HG02884 (cell line): ENCODE measurements at regions not wholly inside any gene's neighbourhood (a gene's known extent, or its start where the extent isn't known, plus 50 kb on each side); places are given as distances from the start of the nearest gene placed in this dataset.

Experiments
- ATAC-seq: cut with Tn5 transposase; IDR thresholded peaks from one replicate; pipeline ENCODE4 v1.9.1; 2021; ENCODE audit warnings: mild to moderate bottlenecking, moderate library complexity; ENCODE audit not compliant: unreplicated experiment

DNA sequence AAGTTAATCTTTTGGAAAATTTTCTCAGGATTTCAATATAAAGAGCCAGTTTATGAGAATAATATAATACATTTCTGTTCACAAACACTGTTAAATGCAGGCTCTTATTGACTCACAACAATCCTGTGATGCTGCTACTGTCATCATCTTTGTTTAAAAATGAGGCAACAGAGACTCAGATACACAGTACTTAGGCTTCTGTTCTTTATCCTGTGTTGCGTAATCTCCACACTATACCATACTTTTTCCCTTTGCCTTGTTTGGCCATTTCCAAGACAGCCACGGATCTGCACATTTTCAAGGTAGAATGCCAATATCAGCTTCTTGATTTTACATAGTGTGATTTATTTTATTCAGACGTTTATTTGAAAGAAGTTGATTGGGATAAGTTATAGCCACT, 699.0 kb upstream of the CITED2 start:
- no peak for ATAC-seq

DNA sequence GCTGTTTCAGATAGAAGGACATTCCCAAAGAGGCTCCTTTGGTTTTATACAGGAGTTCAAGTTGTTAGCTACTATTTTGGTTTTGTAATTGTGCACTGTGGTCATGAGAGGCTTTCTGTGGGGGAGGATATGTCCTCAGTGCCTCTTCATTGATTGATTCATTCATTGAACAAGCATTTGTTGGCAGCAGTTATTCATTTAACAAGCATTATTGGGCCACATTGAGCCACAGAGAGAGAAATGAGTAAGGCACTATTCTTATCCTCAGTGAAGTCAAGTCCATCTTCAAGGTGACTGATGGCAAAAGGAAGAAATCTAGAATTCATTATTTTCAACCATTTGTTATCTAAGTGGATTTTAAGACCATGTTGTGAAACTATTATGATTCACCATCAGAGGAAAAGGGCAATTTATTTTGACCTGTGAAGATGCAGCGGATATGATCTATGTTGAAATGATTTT, 697.2 kb upstream of the CITED2 start:
- no peak for ATAC-seq

GRCh38 chr6:140070846-140071473, 696.5 kb upstream of the CITED2 start:
- no peak for ATAC-seq

GRCh38 chr6:140069576-140069975, 695.1 kb upstream of the CITED2 start:
- no peak for ATAC-seq

DNA sequence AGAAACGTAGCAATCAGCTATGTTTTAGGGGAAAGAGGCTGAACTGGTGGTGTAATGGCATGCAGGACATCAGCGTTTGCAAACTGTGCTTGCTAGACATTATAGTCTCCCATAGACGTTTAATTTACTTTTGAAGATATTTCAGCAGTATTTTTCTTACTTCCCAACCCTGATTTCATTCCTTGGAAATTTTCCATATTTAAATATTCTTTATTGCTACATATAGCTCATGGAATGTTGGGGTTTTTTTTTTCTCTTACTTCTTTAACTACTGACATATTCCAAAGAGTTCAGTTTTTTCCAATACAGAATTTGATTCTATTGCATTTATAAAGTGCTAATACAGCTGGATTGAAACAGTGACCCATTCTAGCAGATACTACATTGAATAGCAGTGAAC, 694.4 kb upstream of the CITED2 start:
- no peak for ATAC-seq

DNA sequence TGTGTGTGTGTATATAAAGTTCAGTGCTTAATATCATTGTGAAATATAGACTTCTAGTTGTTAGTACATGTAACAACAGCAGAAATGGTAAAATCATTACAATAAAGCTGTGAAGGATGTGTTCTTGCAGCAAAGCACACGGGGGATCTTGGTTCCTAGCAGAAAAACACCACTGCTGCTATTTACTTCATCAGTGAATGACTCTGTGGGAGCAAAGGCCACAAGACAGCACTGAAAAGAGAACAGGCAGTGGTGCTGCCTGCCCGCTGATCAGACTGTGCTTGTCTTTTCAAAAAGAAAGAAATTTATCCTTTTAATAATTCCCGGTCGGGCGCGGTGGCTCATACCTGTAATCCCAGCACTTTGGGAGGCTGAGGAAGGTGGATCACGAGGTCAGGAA, 689.9 kb upstream of the CITED2 start:
- ATAC-seq, result no peak

GRCh38 chr6:140063021-140063399, 688.6 kb upstream of the CITED2 start:
- no peak for ATAC-seq

- ATAC-seq, result no peak
These were observed 687.9 kb upstream of the CITED2 start for GRCh38 chr6:140062043-140063020.

- ATAC-seq, result no peak
These were observed 686.9 kb upstream of the CITED2 start for GRCh38 chr6:140061110-140062042.

DNA sequence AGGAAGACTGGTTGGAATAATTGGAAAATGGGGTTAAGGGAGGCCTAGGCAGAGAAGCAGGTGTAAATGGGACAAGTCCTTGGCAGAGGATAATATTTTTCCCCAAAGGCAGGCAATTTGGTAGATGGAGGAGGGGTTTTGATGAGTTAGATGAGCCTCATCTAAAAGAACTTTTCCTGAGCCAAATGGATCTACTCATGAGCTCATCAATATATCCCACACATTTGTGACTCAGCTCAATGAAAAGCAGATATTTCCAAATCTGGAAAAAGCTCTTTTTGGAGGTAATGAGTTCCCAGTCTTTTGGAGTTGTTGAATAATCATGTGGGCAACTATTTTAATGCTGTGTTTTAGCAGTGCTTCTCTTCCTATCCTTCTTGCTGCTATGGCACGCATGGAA, 685.5 kb upstream of the CITED2 start:
- no peak for ATAC-seq

DNA sequence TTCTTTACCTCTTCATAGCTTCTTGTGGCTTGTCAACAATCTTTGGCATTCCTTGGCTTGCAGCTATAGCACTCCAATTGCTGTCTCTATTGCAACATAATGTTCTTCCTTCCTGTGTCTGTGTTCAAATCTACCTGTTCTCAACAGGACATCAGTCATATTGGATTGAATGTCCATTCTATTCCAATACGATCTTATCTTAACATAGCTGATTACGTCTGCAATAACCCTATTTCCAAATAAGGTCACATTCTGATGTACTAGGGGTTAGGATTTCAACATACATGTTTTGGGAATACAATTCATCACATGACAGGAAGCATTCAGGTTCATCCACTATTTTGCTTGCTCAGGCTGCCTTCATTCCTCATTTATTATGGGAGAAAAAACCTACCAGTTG, 684.4 kb upstream of the CITED2 start:
- no peak for ATAC-seq

- ATAC-seq, result no peak
These were observed 678.6 kb upstream of the CITED2 start for GRCh38 chr6:140052736-140053729.

DNA sequence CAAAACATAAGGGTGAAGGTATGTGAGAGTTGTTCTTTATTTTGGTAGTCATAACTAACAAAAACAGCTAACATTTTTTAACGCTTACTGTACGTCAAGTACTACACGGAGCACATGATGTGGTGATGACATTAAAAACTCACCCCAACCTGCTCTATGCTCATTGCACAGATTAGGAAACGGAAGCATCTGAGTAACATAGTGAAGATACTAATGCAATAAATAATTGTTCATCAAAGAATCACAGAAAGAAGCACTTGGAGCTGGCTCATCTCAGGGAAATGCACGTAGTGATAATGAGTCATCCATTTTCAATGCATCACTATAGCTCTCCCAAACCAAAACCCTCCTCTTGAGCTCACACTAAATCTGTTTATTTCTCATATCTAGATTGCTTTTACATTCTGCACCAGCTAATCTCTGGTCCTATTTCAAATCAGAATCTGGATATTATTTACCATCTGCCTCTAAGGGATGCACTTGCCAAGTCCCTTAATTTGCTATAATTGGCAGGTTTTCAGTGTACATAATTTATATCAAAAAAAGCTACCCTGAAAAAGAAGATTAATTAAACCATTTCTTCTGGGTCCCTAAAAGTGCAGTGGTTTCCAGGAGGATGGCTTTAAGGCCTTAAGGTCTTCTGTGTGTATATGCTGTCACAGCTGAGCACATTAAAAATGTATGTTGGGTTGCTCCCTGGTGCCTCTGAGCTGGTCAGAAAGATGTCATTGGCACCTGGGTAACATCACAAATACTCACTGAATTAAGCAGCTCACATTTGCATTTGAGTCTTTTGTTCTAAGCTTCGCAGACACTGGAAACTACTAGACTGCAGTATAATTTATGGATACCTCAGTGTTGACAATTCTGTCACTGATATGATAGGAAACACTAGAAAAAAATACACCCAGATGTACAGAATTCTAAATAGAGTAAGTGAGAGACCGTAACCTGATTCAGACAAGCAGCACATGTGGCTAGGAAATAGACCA, 677.4 kb upstream of the CITED2 start:
- ATAC-seq, result no peak

GRCh38 chr6:140050101-140050995, 675.9 kb upstream of the CITED2 start:
- no peak for ATAC-seq

GRCh38 chr6:140049251-140049650, 674.8 kb upstream of the CITED2 start:
- ATAC-seq, result no peak

DNA sequence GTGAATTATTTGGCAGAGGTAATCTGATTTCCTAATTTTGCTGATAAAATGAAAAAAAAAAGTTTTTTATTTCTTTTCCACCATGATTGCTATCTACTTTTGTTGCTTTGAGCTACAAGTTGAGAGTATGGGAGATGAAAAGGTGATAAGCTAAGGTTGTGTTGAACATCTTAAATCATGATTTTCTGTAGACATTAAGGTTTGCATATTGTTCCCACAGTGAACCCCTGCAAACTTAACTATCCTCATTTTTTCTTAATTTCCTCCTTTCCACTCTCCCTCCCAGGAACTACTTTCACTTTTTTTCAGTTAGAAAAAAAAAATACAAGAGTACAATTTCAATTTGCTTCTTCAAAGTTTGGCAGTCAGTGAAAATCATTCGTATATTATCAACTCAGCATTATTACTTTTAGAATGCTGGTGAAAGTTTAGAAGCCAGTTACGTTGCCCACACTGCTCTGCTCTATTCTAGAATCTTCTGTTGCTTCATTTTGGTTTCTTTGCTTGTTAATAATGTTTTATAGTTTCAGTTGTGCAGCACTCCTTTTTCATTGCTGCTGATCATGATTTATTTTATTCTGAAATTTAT, 673.8 kb upstream of the CITED2 start:
- no peak for ATAC-seq

GRCh38 chr6:140047321-140047720, 672.9 kb upstream of the CITED2 start:
- no peak for ATAC-seq
